HEK293T (cell line): ENCODE measurements at regions not wholly inside any gene's neighbourhood (a gene's known extent, or its start where the extent isn't known, plus 50 kb on each side); places are given as distances from the start of the nearest gene placed in this dataset.

Experiments
- ELF4 ChIP-seq: fragments of 450-650 bp; IDR thresholded peaks from 2 replicates; pipeline ENCODE4 v1.6.1; 2017; ENCODE audit warnings: antibody characterized with exemption
- FOXM1 ChIP-seq: fragments of 450-650 bp; IDR thresholded peaks from 2 replicates; pipeline ENCODE4 v1.6.1; 2017; ENCODE audit warnings: mild to moderate bottlenecking, borderline replicate concordance

- TF ChIP-seq FOXM1 (no peak), ELF4 (no peak)
These were observed 119.2 kb upstream of the SPACA7 start for GRCh38 chr13:112256716-112257494.
